NCI-H2227 treated with DMSO at 0.1 percent for 48 hours (cell line): ENCODE measurements at regions not wholly inside any gene's neighbourhood (a gene's known extent, or its start where the extent isn't known, plus 50 kb on each side); places are given as distances from the start of the nearest gene placed in this dataset.
"Not testable (repeated sequence)": the region's sequence is repeated elsewhere in the genome, so short reads cannot be mapped to it uniquely, and the experiment has no call there.

ENCODE experiments used
- DNase-seq: peaks from one replicate; lab custom pipeline; 2025; lab: John Stamatoyannopoulos, UW

DNA sequence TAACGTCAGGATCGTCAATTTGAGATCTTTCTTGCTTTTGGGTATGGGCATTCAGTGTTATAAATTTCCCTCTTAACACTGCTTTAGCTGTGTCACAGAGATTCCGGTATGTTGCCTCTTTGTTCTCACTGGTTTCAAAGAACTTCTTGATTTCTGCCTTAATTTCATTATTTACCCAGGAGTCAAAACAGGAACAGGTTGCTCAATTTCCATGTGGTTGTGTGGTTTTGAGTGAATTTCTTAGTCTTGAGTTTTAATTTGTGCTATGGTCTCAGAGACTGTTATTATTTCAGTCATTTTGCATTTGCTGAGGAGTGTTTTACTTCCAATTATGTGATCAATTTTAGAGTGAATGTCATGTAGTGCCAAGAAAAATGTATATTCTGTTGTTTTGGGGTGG, 153.1 kb downstream of the PCDH17 start:
- DNase-seq: no peak

DNA sequence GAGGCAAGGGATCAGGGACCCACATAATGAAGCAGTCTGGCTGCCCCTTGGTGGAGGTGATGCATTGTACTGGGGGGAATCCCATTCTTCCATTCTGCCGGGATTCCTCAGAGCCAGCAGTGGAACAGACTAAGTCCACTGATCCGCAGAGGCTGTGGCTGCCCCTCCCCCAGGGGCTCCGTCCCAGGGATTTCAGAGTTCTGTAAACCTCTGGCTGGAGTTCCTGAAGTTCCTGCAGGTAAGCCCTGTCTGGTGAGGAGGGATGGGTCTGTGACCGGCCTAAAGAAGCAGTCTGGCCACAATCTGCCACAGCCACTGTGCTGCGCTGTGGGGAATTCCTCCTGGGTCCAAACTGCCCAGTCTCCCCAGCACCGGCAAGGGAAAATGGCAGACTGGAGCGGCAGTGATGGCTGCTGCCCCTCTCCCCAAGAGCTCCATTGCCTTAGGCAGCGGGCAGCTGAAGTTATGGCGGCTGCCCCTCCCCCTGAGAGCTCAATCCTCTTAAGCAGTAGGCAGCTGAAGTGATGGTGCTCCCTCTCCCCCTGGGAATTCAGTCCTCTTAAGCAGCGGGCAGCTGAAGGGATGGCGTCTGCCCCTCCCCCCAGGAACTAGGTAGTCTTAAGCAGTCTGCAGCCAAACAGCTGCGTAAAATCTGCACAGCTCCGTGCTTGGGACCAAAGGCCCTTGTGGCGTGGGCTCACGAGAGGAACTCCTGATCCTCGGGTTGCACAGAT, 155.7 kb downstream of the PCDH17 start:
- DNase-seq: no peak

DNA sequence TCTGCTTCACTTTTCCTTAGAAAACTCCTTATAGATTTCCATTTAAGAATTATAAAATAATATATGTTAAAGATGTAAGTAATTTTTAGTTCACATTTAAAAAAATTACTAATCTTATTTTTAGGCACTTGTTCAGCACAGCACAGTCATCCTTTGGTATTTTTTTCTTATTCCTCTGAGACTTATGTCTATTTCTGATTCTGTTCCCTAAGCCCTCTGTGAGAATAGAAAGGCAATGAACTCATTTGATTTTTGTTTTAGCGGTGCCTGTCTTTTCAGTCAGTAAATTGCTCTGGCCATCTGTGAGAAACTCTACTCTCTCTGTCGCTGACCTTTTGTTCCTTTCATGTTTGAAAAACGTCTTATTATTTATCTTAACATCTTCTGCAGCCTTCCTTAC, 168.1 kb downstream of the PCDH17 start:
- DNase-seq: no peak

DNA sequence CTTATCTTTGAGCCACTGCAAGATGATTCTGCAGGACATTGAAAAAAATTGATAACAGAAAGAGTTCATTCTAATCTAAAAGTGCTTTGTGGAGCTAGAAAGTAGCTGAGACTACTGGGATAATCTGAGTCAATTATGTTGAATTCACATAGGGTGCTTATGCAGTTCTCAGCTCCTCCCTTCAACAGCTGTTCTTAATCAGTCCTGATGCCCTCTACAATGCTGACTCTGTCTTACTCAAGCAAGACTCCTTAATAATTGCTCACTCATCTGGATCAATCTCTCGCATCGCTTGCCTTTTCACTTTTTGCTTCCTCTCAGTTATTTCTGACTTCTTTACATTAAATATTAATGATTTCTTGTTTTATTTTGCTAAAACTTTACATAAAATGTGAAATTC, 182.1 kb downstream of the PCDH17 start:
- DNase-seq: no peak

DNA sequence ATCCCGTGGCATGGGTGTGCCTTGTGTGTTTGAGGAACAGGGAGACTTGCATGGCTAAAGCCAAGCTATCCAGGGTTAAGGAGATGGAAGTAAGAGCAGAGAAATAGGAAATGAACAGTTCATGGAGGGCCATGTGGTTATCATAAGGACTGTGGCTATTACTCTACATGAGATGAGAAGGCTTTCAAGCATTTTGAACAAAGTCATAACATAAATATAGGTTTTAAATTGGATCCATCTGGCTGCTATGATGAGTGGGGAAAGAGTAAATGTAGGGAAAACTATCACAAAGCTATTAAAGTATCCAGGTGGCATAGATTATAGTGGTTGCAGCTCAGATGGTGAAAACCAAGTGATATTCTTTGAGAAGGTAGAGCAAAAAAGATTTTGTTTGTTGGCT, 184.1 kb downstream of the PCDH17 start:
- DNase-seq: no peak

DNA sequence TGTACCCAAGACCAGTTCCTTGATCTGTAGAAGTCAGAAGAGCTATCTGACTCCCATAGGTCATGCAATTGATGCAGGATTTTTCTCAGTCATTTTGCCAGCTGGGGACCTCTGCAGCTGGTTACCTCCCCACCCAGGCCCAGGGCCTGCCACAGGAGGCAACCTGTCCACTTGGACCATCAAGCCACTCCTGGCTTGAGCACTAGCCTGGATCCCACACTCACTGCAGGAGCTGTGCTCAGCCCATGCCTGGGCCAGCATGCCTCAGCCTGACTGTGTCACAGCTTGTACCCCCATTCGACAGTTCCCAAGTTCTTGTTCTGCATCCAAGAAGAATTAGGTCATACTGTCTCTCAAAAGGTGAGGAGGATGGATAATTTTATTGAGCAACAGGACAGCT, 189.4 kb downstream of the PCDH17 start:
- DNase-seq: no peak

DNA sequence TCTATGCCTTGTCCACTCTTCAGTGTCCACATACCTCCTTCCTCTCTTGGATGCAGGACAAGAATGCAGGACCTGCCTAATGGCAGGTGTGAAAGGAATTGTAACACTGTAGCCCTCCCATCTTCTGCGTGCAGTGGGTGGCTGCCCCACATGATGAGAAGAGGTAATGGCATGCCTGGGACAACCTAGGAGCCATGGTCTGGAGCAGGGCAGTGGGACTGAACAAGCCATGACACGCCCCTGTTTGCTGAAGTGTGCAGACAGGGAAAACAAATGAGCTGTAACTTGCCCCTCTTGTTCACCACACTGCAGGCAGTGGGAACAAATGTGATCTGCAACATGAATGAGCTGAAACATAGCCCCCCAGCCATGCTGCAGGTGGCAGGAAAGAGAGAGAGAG, 192.2 kb downstream of the PCDH17 start:
- no peak for DNase-seq

DNA sequence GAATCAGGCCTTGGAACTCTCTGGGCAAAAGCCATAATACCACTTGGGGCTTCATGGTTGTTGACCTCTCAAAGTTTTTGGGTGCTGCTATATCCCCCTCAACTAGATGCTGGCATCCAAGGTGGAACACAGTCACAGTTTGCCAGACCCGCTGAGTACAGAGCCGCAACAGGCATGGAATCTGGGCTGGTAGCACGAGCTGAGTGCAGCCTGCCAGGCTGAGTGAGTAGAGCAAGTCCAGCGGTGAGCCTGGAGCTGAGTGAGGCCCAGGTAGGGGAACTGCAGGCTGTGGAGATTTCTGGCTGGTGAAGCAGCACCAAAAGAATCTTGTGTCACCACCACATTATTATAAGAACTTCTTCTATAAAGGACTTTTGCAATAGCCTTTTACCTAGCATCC, 192.6 kb downstream of the PCDH17 start:
- no peak for DNase-seq

DNA sequence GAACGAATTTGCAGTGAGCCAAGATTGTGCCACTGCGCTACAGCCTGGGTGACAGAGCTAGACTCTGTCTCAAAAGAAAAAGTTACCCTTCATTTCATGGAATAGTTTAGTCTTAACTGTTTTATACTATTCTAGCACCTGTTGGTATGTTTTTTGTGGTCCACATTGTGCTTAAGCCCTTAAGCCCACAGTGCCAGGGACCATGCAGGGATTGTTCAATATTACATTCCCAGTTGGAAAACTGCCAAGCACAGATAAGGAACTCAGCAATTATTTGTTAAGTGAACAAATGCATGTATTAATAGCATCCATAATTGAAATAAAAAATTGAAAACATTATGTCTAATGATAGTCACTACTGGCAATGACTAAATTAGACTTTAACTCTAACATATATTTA, 193.5 kb downstream of the PCDH17 start:
- DNase-seq: no peak

DNA sequence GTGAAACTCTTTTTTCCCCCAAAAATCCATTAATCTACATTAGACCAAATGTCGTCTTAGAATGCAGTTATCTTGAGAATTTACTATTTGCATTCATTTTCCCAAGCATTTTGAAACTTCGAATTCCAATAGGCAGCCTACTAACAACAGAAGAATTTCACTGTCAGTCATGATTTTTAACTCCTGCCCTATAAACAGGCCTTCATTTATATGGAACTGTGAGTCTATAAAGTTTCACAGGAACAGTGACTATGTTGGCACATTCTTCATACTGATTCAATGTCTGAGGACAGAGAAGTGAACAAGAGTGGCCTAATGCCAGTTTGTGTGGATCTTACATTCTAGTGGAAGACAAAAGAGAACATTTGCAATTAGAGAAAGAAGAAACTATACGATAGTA, 198.0 kb downstream of the PCDH17 start:
- no peak for DNase-seq

DNA sequence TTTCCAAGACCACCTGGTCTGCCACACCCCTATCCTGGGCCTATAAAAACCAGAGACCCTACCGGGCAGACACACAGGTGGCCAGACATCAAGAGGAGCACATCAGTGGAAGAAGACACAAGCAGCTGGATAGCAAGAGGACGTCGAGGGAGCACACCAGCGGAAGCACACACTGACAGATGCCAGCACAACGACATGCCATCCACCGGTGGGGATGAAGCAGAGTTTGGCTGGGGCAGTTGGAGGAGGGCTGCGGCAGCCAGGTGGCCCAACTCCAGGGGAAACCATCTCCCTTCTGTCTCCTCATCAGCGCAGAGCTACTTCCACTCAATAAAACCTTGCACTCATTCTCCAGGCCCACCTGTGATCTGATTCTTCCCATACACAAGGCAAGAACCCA, 200.6 kb downstream of the PCDH17 start:
- DNase-seq: no peak

DNA sequence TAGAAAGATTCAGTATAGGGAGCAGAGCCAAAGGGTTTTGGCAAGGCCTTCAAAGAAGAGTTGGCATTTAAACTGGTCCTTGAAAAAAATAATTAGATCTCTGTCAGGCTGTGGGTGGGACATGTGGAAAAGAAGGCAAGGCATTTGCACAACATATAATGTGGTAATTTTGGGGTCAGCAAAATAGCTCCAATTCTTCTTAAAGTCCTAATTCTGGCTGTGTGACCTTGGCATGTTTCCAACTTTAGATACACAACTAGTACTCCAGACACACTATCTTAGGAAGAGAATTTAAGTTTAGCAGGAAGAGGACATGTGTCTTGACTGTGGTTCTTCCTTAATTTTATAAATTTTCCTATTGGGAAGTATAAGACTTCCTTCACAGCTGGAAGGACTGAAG, 206.3 kb downstream of the PCDH17 start:
- DNase-seq: no peak

DNA sequence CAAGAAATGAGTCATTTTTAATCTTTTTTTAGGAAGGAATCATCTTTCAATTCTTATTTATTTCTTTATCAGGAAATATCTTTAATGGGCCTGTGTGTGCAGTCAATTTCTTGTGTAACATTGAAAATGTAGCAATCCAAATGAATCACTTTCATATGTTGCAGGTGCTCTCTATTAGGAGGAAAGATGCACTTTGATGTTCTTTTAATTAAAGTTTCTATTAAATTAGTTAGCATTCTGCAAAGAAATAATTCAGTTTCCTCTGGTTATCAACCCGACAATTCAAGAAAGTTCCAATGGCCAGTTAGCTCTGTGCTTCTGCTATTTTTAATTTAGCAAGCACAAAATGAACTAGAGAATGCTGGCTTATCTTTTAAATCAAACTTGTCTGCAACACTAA, 212.0 kb downstream of the PCDH17 start:
- no peak for DNase-seq

DNA sequence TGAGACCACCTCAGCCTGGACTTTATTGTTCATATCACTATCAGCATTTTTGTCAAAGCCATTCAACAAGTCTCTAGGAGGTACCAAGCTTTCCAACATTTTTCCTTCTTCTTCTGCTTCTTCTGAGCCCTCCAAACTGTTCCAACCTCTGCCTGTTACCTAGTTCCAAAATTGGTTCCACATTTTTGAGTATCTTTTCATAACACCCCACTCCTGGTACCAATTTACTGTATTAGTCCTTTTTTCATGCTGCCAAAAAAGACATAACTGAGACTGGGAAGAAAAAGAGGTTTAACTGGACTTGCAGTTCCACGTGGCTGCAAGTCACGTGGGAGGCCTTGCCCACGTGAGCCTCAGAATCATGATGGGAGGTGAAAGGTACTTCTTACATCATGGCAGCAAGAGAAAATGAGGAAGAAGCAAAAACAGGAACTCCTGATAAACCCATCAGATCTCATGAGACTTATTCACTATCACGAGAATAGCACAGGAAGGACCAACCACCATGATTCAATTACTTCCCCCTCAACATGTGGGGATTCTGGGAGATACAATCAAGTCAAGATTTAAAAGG, 215.1 kb downstream of the PCDH17 start:
- DNase-seq: no peak

DNA sequence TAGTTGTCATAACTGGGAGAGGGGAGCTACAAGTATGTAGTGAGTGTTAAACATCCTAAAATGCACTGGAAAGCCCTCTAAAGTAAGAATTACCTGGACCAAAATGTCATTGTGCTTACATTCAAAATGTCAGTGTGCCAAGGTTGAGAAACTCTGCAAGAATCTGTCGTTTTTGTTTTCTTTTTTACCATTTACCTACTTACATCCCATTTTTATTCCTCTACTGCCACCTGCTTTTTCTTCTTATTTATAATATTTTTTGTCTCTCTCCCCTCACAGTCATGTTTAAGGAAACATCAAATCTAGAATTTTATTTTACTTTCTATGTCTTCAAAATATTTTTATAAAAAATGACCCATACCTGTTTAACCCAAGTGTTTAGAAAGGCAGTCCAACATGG, 226.4 kb downstream of the PCDH17 start:
- DNase-seq: no peak

DNA sequence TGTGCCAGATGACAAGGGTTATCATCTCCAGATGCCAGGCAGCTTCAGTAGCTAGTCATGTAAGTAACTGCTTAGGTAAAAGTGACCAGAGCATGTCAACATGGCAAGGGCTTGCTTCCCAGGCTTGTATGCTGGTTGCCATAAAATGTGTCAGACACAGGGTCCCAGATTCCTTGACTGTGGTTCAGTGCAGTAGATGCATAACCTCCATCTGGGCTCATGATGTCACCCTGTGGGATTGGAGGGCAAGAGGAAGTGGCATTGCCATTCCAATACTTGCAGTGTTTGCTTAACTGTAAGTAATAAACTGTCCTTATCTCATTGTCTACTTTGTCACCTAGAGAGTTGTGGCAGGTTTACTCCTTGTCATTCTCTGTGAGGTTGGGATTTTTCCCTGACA, 226.8 kb downstream of the PCDH17 start:
- no peak for DNase-seq

DNA sequence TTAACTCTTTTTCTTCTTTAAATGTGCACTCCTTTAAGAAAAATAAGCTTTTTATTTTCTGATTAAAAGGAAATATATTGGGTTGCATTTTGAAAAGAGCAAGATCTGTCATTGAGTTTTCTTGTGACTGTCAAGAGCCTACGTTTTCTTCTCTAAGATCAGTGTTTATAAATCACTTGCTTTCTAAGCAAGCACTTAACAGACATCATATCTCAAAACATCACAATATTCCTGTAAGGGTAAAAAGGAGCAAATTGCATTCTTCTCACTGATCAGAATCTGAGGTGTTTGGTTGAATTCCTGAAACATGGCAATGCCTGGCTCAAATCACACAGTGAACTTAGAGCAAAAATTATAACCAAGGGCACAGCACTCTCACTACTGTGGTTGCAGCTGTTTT, 231.3 kb downstream of the PCDH17 start:
- DNase-seq: no peak

DNA sequence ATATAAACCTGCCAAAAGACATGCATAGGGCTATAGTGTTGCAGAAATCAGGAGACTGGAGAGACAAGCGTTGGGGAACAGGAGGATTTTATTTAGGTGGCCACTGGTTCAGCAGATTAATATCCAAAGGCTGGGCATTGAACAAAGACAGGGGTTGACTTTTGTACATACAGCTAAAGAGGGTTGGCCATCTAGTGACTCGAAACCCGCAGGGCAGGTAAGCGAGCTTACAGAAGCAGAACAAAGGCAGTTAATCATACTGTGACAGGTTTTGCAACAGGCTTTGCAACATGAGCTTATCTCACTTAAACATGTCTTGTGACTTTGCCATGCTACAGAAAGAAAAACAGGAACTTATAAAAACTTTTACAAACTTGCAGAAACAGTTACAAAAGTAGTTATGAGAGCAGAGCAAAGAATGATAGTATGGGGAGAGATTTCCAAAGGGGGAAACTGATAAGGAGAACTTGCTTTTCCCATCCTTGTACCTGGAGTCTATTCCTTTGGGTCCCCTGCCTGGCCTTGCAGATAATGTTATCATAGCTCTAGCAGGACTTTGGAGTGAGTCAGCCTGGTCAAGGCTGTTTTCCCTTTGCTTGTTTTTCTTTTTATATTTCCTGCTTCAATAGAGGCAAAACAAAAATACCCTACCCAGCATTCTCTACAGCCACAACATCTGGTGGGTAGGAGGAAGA, 234.2 kb downstream of the PCDH17 start:
- no peak for DNase-seq

DNA sequence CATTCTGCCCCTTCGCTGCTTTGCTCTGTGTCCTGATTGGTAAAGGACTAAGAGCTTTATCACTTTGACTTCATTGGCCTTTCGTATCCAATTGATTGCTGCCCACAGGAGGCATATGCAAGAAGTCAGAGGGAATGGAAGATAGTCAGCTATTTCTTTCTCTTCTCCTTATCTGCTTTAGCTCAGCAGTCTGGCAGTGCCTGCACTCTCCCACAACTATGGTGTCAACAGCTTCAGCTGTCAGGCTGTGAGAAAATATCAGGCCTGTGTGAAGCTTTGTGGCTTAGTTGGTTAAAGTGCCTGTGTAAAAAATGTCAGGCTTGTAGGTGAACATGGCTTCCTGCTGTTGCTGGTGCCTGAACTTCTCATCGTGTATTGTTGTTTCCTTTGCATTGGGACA, 243.0 kb downstream of the PCDH17 start:
- DNase-seq: no peak

DNA sequence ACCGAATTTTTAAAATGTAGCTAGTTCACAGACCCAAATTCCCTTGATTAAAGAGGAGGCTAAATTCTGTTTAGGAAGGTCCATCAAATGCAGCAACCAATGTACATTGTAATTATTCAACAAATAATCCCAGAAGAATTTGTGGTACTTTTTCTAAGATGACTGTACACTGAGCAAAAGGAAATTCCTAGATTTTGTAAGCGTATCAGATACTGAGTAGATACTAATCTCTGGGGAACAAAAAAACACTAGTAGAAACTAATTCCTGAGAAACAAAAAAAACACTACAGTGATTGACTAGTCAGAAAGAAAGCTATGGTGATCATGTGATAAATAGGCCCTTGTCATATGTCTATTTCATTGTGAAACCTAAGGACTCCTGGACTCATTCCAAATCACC, 246.1 kb downstream of the PCDH17 start:
- no peak for DNase-seq

DNA sequence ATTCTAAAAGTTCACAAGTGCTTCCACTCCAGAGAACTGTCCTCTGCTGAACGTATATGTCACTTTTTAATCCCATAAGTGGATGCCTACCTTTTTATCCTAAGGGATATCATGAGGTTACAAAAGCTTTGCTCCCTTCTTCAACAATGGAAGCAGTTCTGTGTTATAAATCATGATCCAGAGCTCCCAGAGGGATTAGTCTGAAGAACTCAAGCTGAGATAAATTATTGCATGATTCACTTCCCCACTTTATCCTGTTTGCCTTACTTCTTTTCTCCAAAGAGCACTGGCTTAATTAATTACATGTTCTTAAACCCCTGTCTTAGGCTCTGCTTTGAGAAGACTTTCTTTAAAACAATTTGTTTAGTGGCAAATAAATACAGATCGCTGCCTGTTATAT, 246.7 kb downstream of the PCDH17 start:
- DNase-seq: no peak

DNA sequence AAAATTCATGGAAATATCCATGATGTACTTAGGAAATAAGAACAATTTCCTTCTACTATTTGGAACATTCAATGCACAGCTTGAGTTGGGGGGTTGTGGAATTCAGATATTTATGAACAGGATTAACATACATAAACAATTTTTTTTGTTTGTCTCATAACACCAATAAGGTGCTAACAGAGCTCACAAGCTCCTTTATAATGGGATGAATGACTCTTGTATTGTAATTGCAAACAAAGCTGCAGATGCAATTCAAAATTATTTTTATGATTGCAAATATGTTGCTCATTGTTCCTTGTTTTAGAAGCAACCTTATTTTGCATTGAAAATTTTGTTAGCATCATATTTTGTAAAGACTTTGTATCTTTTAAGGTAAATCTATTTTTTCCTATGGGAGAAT, 265.7 kb downstream of the PCDH17 start:
- no peak for DNase-seq

DNA sequence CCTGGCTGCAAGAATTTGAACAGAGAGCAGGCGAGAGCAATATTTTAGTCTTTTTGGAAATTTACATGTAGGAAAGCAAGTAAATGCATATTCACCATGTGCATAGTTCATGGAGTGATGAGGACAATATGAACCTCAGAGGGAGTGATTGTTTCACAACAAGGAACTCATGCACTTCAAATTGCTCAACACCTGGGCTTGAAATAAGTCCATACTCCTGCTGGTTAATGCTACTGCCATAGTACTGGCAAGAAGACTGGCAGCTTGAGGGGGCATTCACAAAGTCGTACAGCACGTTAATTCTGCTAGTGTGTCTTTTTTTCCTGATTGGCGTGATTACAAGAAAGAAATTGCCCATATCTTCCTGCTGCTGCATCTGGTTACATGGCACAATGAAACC, 267.6 kb downstream of the PCDH17 start:
- DNase-seq: no peak

DNA sequence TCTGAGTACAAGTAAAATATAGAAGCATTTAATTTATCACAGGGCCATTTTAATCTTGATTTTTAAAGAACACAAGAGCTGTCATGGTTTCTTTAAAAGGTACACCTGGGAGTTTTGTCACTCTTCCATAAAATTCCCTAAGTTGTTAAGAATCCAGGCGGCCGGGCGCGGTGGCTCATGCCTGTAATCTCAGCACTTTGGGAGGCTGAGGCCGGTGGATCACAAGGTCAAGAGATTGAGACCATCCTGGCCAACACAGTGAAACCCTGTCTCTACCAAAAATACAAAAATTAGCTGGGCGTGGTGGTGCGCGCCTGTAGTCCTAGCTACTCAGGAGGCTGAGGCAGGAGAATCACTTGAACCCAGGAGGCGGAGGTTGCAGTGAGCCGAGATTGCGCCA, 278.3 kb downstream of the PCDH17 start:
- DNase-seq: not testable (repeated sequence)
